ENCODE measurements at regions not wholly inside any gene's neighbourhood (a gene's known extent, or its start where the extent isn't known, plus 50 kb on each side); places are given as distances from the start of the nearest gene placed in this dataset.

GRCh38 chr4:133802359-133803140 lies 399.0 kb downstream of the PABPC4L start:
- no peak overlapping the region for H4K5ac ChIP-seq (ENCODE audit: low read depth, low read length)
- no peaks in the 10 kb centered on the region for H4K20me1 ChIP-seq (ENCODE audit: insufficient read depth, low read length)
- no peak overlapping the region for H3K4ac ChIP-seq (ENCODE audit: low read depth, low read length)
- DNase-seq, result peak; percentile 75
- peak overlapping the region; percentile 61; the same call in 1 of the 2 replicates for H2BK20ac ChIP-seq (ENCODE audit: low read depth, low read length)
- H3K4me1 ChIP-seq (ENCODE audit: control insufficient read depth, insufficient read depth, low read length), result no peaks in the 10 kb centered on the region
- H2AK5ac ChIP-seq (ENCODE audit: low read depth, low read length), result no peak overlapping the region
- H2AK9ac ChIP-seq (replicated peaks; ENCODE audit: low read depth, low read length, poor library complexity), result no peak overlapping the region
- no TSS peak for BruUV-seq (replicated peaks)
- peak overlapping the region; percentile 89 for H2BK5ac ChIP-seq (ENCODE audit: low read depth, low read length, poor library complexity, severe bottlenecking)
- no peaks in the 10 kb centered on the region for H3K36me3 ChIP-seq (ENCODE audit: control insufficient read depth, insufficient read depth, low read length)
- H3K79me1 ChIP-seq (ENCODE audit: low read depth in 1 of 2, low read length in 2 of 2), result no peaks in the 10 kb centered on the region
- no peak overlapping the region for H2BK15ac ChIP-seq (ENCODE audit: low read depth, low read length)
- no peak overlapping the region for H3K4me3 ChIP-seq (ENCODE audit: insufficient read depth, low read depth, low read length)
- in situ Hi-C loops (cut with MboI; ENCODE audit: low sequenced_read_pairs), result no loop called here
- peak overlapping the region; percentile 34; the same call in 1 of the 2 replicates for H2BK120ac ChIP-seq (ENCODE audit: low read depth, low read length)
- no peak overlapping the region for H4K91ac ChIP-seq (ENCODE audit: insufficient read depth, low read depth, low read length)
- peak overlapping the region in 1 of 2 experiments; percentile 60; a peak in 1 of 4 replicates for H4K8ac ChIP-seq (ENCODE audit: low read depth in 2 of 2, low read length in 2 of 2)
- intact Hi-C loops (cut with micrococcal nuclease), result loop anchor here (2.0 kb wide), 1 partner anchor 58 kb away; no protein-coding TSS in a partner anchor
- no peak overlapping the region for H3K56ac ChIP-seq (ENCODE audit: extremely low read depth, insufficient read depth, low read length)
- WGBS, 2 experiments (ENCODE audit: extremely low coverage in 2 of 2, insufficient read length in 1 of 2), result no CpG with 5 or more reads among the region's 3 CpGs
- H3K9me1 ChIP-seq (ENCODE audit: insufficient read depth, low read length), result no peaks in the 10 kb centered on the region
- H3K18ac ChIP-seq (ENCODE audit: low read depth, low read length), result no peak overlapping the region
- no peaks in the 10 kb centered on the region for H3K27me3 ChIP-seq (ENCODE audit: control insufficient read depth, insufficient read depth, low read length)
- H2AFZ ChIP-seq (replicated peaks; ENCODE audit: low read length, poor library complexity), result no peak overlapping the region
- no peak overlapping the region for H3K14ac ChIP-seq (replicated peaks; ENCODE audit: low read depth, low read length)
- no peaks in the 10 kb centered on the region for H3K9me3 ChIP-seq (ENCODE audit: control insufficient read depth, insufficient read depth, low read length)
- H3K4me2 ChIP-seq (ENCODE audit: low read depth, low read length), result 0 out of 2 replicates have a peak overlapping the region, but pooled peaks have one; percentile 62
- dilution Hi-C loops (cut with HindIII; ENCODE audit: low sequenced_read_pairs, unreplicated experiment), result no loop called here
- H3K23ac ChIP-seq (ENCODE audit: low read depth, low read length), result no peak overlapping the region
- ChIA-PET CTCF (no interaction called here), POLR2A (ENCODE audit: unreplicated experiment) (no interaction called here)
- no peak overlapping the region for H3K9ac ChIP-seq (ENCODE audit: low read depth, low read length)
- peak overlapping the region; percentile 62; the same call in 1 of the 2 replicates for H3K27ac ChIP-seq (ENCODE audit: insufficient read depth, low read length)
- peak; percentile 71 for ATAC-seq (ENCODE audit: low read depth)
- TF ChIP-seq NFE2L2 (IDR thresholded peaks at IDR 0.05; ENCODE audit: low read depth, low read length) (no peak), ELK1 (IDR thresholded peaks at IDR 0.05; ENCODE audit: borderline replicate concordance, low read depth, low read length) (no peak), CEBPB (IDR thresholded peaks at IDR 0.05; ENCODE audit: low read depth, low read length) (no peak), POLR2A (IDR thresholded peaks at IDR 0.05; ENCODE audit: low read depth, low read length) (no peak), FOS (IDR thresholded peaks at IDR 0.05; ENCODE audit: low read depth, low read length) (no peak), RCOR1 (IDR thresholded peaks at IDR 0.05; ENCODE audit: insufficient replicate concordance, low read length) (no peak)

Measured in IMR-90 (cell line).